ENCODE measurements at regions not wholly inside any gene's neighbourhood (a gene's known extent, or its start where the extent isn't known, plus 50 kb on each side); places are given as distances from the start of the nearest gene placed in this dataset.

DNA sequence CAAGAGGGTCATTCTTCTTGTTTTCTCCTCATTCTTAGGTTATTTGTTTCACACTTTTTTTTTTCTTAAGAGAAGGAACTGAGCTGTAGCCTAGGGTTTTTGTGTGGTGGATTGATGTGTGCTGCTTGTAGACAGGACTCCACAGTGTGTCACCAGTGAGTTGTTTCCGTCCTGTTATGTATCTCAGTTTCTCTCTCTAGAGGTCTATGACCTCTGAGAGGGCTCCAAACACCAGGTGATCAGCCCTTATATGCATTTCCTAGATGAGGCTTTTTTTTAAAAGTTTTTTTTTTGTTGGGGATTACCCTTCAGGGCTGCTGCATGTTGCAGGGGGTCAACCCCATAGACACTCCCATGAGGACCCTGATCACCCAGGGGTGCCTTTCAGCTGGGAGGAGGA, 124.2 kb upstream of the MAST4 start:
- TF ChIP-seq, protein P1, sequence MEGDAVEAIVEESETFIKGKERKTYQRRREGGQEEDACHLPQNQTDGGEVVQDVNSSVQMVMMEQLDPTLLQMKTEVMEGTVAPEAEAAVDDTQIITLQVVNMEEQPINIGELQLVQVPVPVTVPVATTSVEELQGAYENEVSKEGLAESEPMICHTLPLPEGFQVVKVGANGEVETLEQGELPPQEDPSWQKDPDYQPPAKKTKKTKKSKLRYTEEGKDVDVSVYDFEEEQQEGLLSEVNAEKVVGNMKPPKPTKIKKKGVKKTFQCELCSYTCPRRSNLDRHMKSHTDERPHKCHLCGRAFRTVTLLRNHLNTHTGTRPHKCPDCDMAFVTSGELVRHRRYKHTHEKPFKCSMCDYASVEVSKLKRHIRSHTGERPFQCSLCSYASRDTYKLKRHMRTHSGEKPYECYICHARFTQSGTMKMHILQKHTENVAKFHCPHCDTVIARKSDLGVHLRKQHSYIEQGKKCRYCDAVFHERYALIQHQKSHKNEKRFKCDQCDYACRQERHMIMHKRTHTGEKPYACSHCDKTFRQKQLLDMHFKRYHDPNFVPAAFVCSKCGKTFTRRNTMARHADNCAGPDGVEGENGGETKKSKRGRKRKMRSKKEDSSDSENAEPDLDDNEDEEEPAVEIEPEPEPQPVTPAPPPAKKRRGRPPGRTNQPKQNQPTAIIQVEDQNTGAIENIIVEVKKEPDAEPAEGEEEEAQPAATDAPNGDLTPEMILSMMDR (IDR thresholded peaks at IDR 0.05; ENCODE audit: low read depth, low read length, missing input control): no peak
- TF ChIP-seq HNF4G (IDR thresholded peaks at IDR 0.05) (no peak), EGR1 (IDR thresholded peaks at IDR 0.05; ENCODE audit: low read depth in 2 of 2) (no peak), GABPA (IDR thresholded peaks at IDR 0.05 in 1 of 2, conservative IDR thresholded peaks at IDR 0.05 in 1 of 2) (no peak), RAD21 (IDR thresholded peaks at IDR 0.05) (no peak), JUND (IDR thresholded peaks at IDR 0.05) (no peak), FOXA2 (IDR thresholded peaks at IDR 0.05) (no peak), TAF1 (conservative IDR thresholded peaks at IDR 0.05) (no peak)
- TF ChIP-seq, protein P2, sequence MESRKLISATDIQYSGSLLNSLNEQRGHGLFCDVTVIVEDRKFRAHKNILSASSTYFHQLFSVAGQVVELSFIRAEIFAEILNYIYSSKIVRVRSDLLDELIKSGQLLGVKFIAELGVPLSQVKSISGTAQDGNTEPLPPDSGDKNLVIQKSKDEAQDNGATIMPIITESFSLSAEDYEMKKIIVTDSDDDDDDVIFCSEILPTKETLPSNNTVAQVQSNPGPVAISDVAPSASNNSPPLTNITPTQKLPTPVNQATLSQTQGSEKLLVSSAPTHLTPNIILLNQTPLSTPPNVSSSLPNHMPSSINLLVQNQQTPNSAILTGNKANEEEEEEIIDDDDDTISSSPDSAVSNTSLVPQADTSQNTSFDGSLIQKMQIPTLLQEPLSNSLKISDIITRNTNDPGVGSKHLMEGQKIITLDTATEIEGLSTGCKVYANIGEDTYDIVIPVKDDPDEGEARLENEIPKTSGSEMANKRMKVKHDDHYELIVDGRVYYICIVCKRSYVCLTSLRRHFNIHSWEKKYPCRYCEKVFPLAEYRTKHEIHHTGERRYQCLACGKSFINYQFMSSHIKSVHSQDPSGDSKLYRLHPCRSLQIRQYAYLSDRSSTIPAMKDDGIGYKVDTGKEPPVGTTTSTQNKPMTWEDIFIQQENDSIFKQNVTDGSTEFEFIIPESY (IDR thresholded peaks at IDR 0.05): no peak
- TF ChIP-seq, protein P3, sequence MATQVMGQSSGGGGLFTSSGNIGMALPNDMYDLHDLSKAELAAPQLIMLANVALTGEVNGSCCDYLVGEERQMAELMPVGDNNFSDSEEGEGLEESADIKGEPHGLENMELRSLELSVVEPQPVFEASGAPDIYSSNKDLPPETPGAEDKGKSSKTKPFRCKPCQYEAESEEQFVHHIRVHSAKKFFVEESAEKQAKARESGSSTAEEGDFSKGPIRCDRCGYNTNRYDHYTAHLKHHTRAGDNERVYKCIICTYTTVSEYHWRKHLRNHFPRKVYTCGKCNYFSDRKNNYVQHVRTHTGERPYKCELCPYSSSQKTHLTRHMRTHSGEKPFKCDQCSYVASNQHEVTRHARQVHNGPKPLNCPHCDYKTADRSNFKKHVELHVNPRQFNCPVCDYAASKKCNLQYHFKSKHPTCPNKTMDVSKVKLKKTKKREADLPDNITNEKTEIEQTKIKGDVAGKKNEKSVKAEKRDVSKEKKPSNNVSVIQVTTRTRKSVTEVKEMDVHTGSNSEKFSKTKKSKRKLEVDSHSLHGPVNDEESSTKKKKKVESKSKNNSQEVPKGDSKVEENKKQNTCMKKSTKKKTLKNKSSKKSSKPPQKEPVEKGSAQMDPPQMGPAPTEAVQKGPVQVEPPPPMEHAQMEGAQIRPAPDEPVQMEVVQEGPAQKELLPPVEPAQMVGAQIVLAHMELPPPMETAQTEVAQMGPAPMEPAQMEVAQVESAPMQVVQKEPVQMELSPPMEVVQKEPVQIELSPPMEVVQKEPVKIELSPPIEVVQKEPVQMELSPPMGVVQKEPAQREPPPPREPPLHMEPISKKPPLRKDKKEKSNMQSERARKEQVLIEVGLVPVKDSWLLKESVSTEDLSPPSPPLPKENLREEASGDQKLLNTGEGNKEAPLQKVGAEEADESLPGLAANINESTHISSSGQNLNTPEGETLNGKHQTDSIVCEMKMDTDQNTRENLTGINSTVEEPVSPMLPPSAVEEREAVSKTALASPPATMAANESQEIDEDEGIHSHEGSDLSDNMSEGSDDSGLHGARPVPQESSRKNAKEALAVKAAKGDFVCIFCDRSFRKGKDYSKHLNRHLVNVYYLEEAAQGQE (IDR thresholded peaks at IDR 0.05): no peak

All from liver (tissue), 3 donors.